NCI-H2029 treated with DMSO at 0.1 percent for 48 hours (cell line): ENCODE measurements at regions not wholly inside any gene's neighbourhood (a gene's known extent, or its start where the extent isn't known, plus 50 kb on each side); places are given as distances from the start of the nearest gene placed in this dataset.

Source experiments
- DNase-seq: peaks from one replicate; lab custom pipeline; 2025; lab: John Stamatoyannopoulos, UW

- DNase-seq, result no peak
Measured at GRCh38 chr13:34414616-34415015, 527.5 kb upstream of the NBEA start.

- peak; percentile 56 for DNase-seq
Measured at GRCh38 chr13:34416971-34417380, 525.1 kb upstream of the NBEA start.

- DNase-seq, result no peak
Measured at GRCh38 chr13:34417896-34418295, 524.2 kb upstream of the NBEA start.

GRCh38 chr13:34419025-34419424 is 523.0 kb upstream of the NBEA start:
- no peak for DNase-seq

- no peak for DNase-seq
Measured at GRCh38 chr13:34419755-34420154, 522.3 kb upstream of the NBEA start.

GRCh38 chr13:34420702-34421346 is 521.2 kb upstream of the NBEA start:
- DNase-seq, result no peak

DNA sequence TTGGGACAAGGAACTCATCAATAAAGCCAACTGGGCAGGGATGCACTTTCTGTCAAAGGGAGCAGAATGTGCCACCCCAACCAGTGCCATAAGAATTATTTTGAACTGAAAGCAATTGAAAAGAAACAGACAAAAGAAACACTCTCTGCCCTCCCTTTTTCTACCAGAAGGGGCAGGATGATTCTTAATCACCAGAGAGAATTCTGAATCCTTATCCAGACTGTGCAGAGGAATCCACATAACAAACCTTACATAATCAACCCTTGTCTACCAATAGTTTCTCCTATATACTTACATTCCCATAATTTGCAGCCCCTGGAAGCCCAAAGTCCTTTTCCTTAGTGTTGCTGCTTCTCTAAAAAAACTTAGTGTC is 520.7 kb upstream of the NBEA start:
- DNase-seq, result no peak

DNA sequence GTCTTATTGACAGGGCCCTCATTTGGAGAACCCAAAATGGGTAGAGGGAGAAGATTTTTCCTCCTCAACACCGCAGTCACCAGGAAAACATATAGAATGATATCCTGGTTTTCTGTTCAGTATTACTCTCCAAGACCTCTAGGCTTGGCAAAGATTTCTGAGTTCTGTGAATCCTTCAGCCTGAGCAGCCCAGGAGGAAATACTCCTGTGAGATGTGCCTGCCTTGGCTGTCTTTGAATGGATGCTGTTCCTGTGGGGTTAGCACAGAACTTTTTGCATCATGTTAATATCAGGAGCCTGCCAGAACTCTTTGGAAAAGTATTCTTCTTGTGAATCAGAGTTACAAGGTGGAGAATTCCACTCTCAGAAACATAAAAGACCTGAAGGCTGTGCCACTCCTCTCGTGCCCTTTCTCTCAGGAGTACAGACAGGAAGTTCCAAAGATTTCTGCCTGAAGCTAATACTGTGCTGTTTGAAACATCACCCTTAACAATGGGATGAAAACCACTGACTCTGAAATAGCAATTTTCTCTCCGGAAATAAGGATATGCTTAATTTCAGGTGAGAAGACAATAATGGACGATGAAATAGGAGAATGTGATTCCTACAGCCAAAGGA is 520.1 kb upstream of the NBEA start:
- DNase-seq, result no peak

DNA sequence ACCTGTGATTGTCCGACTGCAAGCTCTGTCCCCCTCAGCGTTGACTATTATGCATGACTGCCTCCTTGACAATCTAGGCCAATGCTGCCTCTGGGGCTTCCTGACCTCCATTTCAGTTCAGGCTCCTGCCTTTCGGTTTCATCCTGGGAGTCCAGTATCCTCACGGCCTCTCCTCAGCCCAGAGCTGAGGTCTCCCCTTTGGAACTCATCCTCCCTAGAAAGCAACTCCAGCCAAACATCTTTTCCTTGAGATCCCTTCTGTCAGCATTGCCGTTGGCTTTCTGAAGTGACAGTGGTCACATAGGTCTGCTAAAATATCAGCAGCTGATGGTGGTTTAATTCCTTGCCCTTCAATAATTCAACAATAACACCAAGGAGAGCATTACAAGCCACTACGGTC is 519.1 kb upstream of the NBEA start:
- no peak for DNase-seq

DNA sequence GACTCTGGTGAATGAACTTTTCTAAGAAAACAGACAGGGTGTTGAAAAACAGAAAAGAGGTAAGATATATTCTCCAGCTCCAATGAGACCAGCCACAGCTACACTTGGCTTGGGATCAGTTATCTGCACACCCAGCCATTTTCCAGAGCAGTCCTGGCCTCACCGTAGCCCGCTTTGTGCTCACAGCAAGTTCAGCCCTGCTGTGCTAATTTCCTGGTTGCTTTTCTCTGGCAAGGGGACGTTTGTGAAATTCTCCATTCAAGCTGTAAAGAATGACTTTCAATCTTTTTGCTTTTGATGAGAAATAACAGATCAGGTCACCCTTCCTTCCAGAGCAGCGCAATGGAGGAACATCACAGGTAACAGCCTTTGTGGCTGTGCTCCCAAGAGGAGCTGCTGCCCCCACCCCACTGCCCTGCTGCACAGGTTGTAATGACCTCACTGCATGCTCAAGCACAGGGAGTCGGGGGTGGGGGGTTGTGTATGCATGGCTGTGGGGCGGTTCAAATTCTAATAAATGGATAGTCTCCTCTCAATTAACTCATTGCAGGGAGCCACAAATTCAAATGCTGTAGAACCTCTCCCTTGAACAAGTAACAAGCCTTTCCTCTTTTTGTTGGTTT is 516.6 kb upstream of the NBEA start:
- no peak for DNase-seq

- DNase-seq, result no peak
Measured at GRCh38 chr13:34428911-34429310, 513.2 kb upstream of the NBEA start.

DNA sequence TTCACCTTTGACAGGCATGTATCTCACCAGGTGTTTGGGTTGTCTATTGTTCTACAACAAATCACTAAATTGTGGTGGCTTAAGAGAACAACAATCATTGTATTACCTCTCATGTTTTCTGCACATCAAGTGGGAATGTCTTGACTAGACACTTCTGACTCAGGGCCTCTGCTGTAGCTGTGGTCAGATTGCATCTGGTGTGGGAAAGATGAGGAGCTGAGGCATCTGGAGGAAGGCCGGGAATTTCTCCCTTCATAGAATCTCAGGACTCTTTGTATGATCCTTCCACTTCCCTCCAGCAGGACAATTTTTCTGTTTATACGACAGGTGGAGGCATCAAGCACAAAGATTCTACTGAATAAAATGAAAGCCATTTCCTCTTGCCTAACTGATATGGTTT is 511.8 kb upstream of the NBEA start:
- no peak for DNase-seq

GRCh38 chr13:34431827-34432581 is 510.1 kb upstream of the NBEA start:
- DNase-seq, result no peak

DNA sequence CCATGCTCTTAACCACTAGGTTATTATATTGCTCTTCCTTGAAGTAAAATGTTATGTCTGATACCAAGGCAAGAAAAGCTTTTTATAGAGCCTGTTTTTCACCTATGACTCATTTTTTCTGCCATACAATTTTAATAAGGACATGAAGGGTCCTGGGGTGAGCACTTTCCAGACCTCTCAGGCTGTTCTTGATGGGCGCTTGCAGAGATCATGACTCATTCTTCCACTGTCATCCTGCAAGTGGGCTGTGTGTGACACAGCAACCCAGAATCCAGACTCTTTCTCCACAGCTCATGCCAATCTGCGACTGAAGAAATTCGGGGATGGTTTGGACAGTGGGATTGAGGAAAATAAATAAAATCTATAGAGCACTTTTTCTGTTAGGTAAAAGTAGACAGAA is 506.7 kb upstream of the NBEA start:
- no peak for DNase-seq

DNA sequence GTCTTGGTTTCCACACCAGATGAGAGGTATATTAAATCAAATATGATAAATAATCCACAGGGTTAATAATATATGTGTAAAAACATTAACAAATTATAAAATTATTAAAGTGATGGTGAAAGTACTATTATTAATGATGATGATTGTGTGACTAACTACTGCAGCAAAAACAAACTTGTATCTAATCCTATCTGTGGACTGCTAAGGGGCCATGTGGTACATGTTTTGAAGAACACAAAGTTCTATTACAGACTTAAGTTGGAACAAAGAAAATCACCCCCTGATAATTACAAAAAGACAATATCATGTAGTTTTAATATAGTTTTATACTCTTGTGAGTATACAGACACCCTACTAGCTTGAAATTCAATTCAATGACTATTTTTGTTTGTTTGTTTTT is 504.2 kb upstream of the NBEA start:
- no peak for DNase-seq

GRCh38 chr13:34452831-34453230 is 489.2 kb upstream of the NBEA start:
- no peak for DNase-seq

GRCh38 chr13:34458756-34459715 is 483.0 kb upstream of the NBEA start:
- peak; percentile 38 for DNase-seq

GRCh38 chr13:34459856-34460255 is 482.2 kb upstream of the NBEA start:
- no peak for DNase-seq

- DNase-seq, result no peak
Measured at GRCh38 chr13:34462843-34463242, 479.2 kb upstream of the NBEA start.

DNA sequence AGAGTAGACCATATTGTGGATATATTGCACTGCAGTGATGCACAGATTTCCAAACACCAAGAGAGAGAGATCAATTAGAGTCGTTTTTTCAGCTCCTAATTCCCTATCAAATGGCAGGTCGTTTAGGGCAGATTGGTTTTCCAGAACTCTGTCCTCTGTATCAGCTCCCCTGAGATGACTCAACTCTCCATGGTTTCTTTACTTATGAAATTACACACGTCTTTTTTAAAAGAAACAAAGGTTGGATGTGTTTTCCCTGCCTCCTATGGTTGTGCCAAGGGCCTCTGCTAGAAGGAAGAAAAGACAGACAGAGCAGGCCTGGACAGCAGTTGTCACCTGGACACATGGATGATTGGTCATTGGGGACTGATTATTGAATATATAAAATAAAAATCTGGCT is 478.1 kb upstream of the NBEA start:
- no peak for DNase-seq

- no peak for DNase-seq
Measured at GRCh38 chr13:34465423-34465922, 476.6 kb upstream of the NBEA start.

GRCh38 chr13:34466301-34466700 is 475.8 kb upstream of the NBEA start:
- no peak for DNase-seq
